ENCODE measurements at regions not wholly inside any gene's neighbourhood (a gene's known extent, or its start where the extent isn't known, plus 50 kb on each side); places are given as distances from the start of the nearest gene placed in this dataset.

DNA sequence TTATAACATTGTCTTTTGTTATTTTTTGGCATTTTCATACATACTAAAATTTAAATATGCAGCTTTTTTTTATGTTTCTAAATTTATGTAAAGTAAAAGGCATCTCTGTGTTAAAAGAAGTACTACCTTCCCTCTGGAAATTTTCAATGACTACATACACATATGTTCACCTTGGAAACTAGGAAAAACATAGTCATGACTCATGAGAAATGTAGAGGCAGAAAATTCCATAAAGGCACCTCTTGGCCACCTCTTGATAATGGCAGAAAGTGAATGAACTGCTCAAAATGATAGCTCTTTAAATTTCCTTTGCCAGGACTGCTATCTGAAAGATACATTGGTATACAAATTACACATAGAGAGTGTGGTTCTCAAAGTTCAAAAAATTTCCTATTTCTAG is 889.1 kb upstream of the ZEB2 start:
- H3K27me3 ChIP-seq: no peaks in the 10 kb centered on the region
- no peaks in the 10 kb centered on the region for H3K36me3 ChIP-seq
- H3K4me1 ChIP-seq (ENCODE audit: control insufficient read depth in 1 of 2, insufficient read depth in 1 of 2, low read depth in 1 of 2, low read length in 1 of 2): peaks cover 4 to 15% of the 10 kb centered on the region in 2 experiments
- H3K9me3 ChIP-seq: no peaks in the 10 kb centered on the region
- H3K4me3 ChIP-seq (ENCODE audit: low read depth in 1 of 2, low read length in 1 of 2): no peak overlapping the region
- H3K27ac ChIP-seq: no peak overlapping the region
- TF ChIP-seq, protein P1, sequence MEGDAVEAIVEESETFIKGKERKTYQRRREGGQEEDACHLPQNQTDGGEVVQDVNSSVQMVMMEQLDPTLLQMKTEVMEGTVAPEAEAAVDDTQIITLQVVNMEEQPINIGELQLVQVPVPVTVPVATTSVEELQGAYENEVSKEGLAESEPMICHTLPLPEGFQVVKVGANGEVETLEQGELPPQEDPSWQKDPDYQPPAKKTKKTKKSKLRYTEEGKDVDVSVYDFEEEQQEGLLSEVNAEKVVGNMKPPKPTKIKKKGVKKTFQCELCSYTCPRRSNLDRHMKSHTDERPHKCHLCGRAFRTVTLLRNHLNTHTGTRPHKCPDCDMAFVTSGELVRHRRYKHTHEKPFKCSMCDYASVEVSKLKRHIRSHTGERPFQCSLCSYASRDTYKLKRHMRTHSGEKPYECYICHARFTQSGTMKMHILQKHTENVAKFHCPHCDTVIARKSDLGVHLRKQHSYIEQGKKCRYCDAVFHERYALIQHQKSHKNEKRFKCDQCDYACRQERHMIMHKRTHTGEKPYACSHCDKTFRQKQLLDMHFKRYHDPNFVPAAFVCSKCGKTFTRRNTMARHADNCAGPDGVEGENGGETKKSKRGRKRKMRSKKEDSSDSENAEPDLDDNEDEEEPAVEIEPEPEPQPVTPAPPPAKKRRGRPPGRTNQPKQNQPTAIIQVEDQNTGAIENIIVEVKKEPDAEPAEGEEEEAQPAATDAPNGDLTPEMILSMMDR (IDR thresholded peaks at IDR 0.05): no peak

DNA sequence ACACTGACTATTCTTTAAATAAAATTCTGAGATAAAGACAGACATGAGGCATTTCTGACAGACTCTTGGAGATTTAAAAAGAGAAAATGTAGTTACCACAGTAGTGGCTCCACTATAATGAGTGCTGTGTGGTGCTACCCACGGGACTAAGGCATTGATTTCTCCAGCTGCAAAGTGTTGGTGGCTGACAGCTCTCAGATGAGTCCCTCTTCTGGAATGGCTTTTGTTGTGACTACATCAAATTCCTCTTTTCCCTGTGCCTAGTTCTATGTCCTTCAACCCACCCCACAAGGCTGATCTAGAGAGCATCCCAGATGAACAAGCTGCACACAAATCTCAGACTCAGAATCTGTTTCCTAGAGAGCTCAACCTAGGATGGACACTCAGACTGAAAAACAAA is 884.8 kb upstream of the ZEB2 start:
- Histone ChIP-seq H3K36me3 (no peaks in the 10 kb centered on the region), H3K9me3 (no peaks in the 10 kb centered on the region), H3K4me3 (ENCODE audit: low read depth in 1 of 2, low read length in 1 of 2) (no peak overlapping the region), H3K27ac (no peak overlapping the region), H3K4me1 (ENCODE audit: control insufficient read depth in 1 of 2, insufficient read depth in 1 of 2, low read depth in 1 of 2, low read length in 1 of 2) (no peaks in the 10 kb centered on the region), H3K27me3 (no peaks in the 10 kb centered on the region)
- TF ChIP-seq, protein P1 (IDR thresholded peaks at IDR 0.05): no peak

DNA sequence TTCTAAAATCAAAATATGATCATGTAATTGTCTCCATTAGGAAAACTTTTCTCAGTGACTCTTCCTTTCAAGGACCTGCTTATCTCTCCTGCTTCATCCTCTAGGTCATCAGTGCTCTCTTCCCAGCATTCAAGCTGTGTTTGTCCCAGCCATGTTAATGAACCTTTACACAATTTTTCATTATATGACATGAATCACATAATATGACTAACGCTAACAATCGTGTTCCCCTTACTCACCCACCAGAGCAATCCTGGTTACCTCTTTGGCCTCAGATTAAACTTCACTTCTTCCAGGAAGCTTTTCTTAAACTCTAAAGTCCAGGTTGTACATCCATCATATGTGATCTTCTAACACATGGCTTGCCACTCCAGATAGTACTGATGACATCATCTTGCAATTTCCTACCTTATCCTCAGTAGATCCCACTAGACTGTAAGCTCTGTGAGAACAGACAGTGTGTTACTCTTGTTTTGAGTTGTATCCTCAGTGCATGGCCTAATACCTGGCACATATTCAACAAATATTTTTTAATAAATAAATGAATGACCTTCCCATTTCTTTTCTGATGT is 882.9 kb upstream of the ZEB2 start:
- Histone ChIP-seq H3K27me3 (no peaks in the 10 kb centered on the region), H3K4me1 (ENCODE audit: control insufficient read depth in 1 of 2, insufficient read depth in 1 of 2, low read depth in 1 of 2, low read length in 1 of 2) (no peaks in the 10 kb centered on the region), H3K4me3 (ENCODE audit: low read depth in 1 of 2, low read length in 1 of 2) (no peak overlapping the region), H3K36me3 (no peaks in the 10 kb centered on the region), H3K9me3 (no peaks in the 10 kb centered on the region), H3K27ac (no peak overlapping the region)
- TF ChIP-seq, protein P1 (IDR thresholded peaks at IDR 0.05): no peak

DNA sequence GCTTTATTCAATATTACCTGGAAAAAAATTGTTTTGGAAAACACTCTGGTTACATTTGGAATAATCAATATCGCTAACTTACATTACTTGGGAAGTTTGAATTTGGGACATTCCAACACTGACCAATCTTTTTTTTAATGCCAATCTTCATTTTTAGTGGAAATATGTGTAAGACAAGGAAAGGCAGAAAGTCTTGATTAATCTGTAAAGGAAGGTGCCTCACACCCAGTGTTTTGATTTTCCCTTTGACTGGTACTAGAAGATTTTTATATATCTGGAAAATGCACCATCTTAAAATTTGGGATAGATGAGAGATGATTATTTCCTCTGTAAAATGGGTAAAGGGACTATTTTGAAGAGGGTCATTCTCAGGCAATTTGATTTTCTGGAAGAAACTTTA is 879.2 kb upstream of the ZEB2 start:
- Histone ChIP-seq H3K4me1 (ENCODE audit: control insufficient read depth in 1 of 2, insufficient read depth in 1 of 2, low read depth in 1 of 2, low read length in 1 of 2) (no peaks in the 10 kb centered on the region), H3K4me3 (ENCODE audit: low read depth in 1 of 2, low read length in 1 of 2) (no peak overlapping the region), H3K36me3 (no peaks in the 10 kb centered on the region), H3K27me3 (no peaks in the 10 kb centered on the region), H3K27ac (no peak overlapping the region), H3K9me3 (no peaks in the 10 kb centered on the region)
- TF ChIP-seq, protein P1 (IDR thresholded peaks at IDR 0.05): no peak

DNA sequence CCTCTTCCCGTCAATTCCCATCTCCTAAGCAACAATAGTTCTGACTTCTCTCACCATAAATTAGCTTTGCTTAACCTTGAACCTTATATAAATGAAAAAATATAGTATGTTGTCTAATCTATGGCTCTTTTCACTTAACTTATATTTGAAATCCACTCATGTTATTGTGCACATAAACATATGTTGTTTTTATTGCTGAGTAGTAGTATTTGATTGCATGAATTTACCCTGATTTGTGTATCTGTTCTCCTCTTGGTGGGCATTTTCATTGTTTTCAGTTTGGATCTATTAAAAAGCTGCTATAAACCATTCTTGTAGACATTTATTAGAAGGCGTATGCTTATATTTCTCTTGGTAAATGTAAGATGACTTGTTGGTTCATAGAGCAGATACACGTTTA is 874.3 kb upstream of the ZEB2 start:
- TF ChIP-seq, protein P1 (IDR thresholded peaks at IDR 0.05): no peak
- H3K4me1 ChIP-seq (ENCODE audit: control insufficient read depth in 1 of 2, insufficient read depth in 1 of 2, low read depth in 1 of 2, low read length in 1 of 2): no peaks in the 10 kb centered on the region
- no peaks in the 10 kb centered on the region for H3K36me3 ChIP-seq
- H3K27me3 ChIP-seq: no peaks in the 10 kb centered on the region
- no peaks in the 10 kb centered on the region for H3K9me3 ChIP-seq
- H3K27ac ChIP-seq: no peak overlapping the region
- H3K4me3 ChIP-seq (ENCODE audit: low read depth in 1 of 2, low read length in 1 of 2): no peak overlapping the region

DNA sequence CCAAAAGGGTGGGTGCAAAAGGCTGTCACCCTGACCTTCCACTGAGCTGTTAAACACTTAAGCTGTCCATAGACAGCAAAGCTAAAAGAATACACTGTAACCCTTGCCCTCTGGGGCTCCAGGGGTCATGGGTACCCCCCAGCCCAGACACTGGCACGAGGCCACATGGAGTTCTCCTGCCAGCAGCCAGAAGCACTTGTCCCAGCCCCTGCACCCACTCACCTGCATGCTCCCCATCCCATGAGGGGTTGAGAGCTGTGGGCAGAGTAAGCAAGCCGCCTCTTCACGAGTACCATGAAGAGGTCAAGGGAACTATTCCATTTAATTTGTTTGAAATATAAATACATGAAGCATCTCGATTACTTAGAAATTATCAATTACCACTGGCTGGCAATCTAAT is 867.1 kb upstream of the ZEB2 start:
- no peak overlapping the region for H3K27ac ChIP-seq
- H3K4me1 ChIP-seq (ENCODE audit: control insufficient read depth in 1 of 2, insufficient read depth in 1 of 2, low read depth in 1 of 2, low read length in 1 of 2): no peaks in the 10 kb centered on the region
- no peaks in the 10 kb centered on the region for H3K27me3 ChIP-seq
- TF ChIP-seq, protein P1 (IDR thresholded peaks at IDR 0.05): no peak
- H3K4me3 ChIP-seq (ENCODE audit: low read depth in 1 of 2, low read length in 1 of 2): no peak overlapping the region
- no peaks in the 10 kb centered on the region for H3K9me3 ChIP-seq
- no peaks in the 10 kb centered on the region for H3K36me3 ChIP-seq

All from neutrophil (primary cell).